CD14-positive monocyte (primary cell): ENCODE measurements at regions not wholly inside any gene's neighbourhood (a gene's known extent, or its start where the extent isn't known, plus 50 kb on each side); places are given as distances from the start of the nearest gene placed in this dataset.

Source experiments
- DNase-seq, 3 donors: peaks; one replicate each; pipeline ENCODE4 v3.0.0-alpha.2; 2011 to 2022
- H2AFZ ChIP-seq: 2 replicates; pipeline ENCODE4 v1.6.0; 2012; ENCODE audit warnings: mild to moderate bottlenecking, low read depth, low read length, inconsistent platforms; ENCODE audit not compliant: insufficient read depth, poor library complexity, severe bottlenecking
- H3K27ac ChIP-seq, 2 donors: 1 replicate in 1 of 2; 2 replicates in 1 of 2; pipeline ENCODE4 v1.5.1; 2012 to 2013; ENCODE audit warnings: low read length in 2 of 2, control low read depth in 1 of 2, inconsistent platforms in 1 of 2, low read depth in 1 of 2, mild to moderate bottlenecking in 1 of 2
- H3K27me3 ChIP-seq, 2 donors: one replicate each; pipeline versions ENCODE4 v1.6.0 to v1.6.1; 2011 to 2013; ENCODE audit warnings: low read length in 2 of 2; ENCODE audit not compliant: control insufficient read depth in 2 of 2, insufficient read depth in 2 of 2
- H3K36me3 ChIP-seq, 2 donors: replicated peaks in 1 of 2; 1 replicate in 1 of 2; 2 replicates in 1 of 2; pipeline versions ENCODE4 v1.5.1 to v1.6.1; 2012 to 2013; ENCODE audit warnings: low read length in 2 of 2, control low read depth in 1 of 2, inconsistent platforms in 1 of 2, mild to moderate bottlenecking in 1 of 2; ENCODE audit not compliant: insufficient read depth in 2 of 2, control insufficient read depth in 1 of 2
- H3K4me1 ChIP-seq, 2 donors: 1 replicate in 1 of 2; 2 replicates in 1 of 2; pipeline versions ENCODE4 v1.5.1 to v1.6.1; 2012 to 2013; ENCODE audit warnings: low read length in 2 of 2, control low read depth in 1 of 2, inconsistent platforms in 1 of 2, mild to moderate bottlenecking in 1 of 2, moderate library complexity in 1 of 2; ENCODE audit not compliant: insufficient read depth in 2 of 2, control insufficient read depth in 1 of 2
- H3K4me2 ChIP-seq: replicated peaks from 2 replicates; pipeline ENCODE3; 2012; ENCODE audit warnings: low read length, moderate library complexity, mild to moderate bottlenecking; ENCODE audit not compliant: poor library complexity, severe bottlenecking; ENCODE audit errors: extremely low read depth
- H3K4me3 ChIP-seq, 3 experiments: fragments of 200-600 bp in 1 of 3; sonication (generic) in 1 of 3; replicated peaks in 1 of 3; 1 replicate in 2 of 3; 2 replicates in 1 of 3; pipeline ENCODE4 v1.5.1; 2011 to 2013; ENCODE audit warnings: low read length in 3 of 3, mild to moderate bottlenecking in 3 of 3, control low read depth in 2 of 3, low read depth in 2 of 3, inconsistent platforms in 1 of 3, moderate library complexity in 1 of 3
- H3K79me2 ChIP-seq: 2 replicates; pipeline ENCODE4 v1.6.0; 2012; ENCODE audit warnings: mild to moderate bottlenecking, control low read depth, inconsistent platforms, low read length, moderate library complexity; ENCODE audit not compliant: insufficient read depth
- H3K9ac ChIP-seq: 2 replicates; pipeline ENCODE4 v1.6.0; 2017; ENCODE audit warnings: low read length, mild to moderate bottlenecking; ENCODE audit not compliant: insufficient read depth, poor library complexity, severe bottlenecking
- H3K9me3 ChIP-seq, 2 donors: replicated peaks in 1 of 2; 1 replicate in 1 of 2; 2 replicates in 1 of 2; pipeline versions ENCODE4 v1.5.1 to v1.6.1; 2012 to 2013; ENCODE audit warnings: low read length in 2 of 2, control low read depth in 1 of 2; ENCODE audit not compliant: control insufficient read depth in 1 of 2, insufficient read depth in 1 of 2
- H4K20me1 ChIP-seq: 2 replicates; pipeline ENCODE4 v1.6.0; 2012; ENCODE audit warnings: mild to moderate bottlenecking, low read length, control low read depth, moderate library complexity; ENCODE audit not compliant: insufficient read depth
- H3K27ac Mint-ChIP-seq, 7 donors: one replicate each; pipeline ENCODE4 v1.8.0; 2020; ENCODE audit warnings: mild to moderate bottlenecking in 7 of 7, mixed read lengths in 7 of 7, moderate library complexity in 6 of 7, inconsistent platforms in 2 of 7
- H3K27me3 Mint-ChIP-seq, 3 donors: one replicate each; pipeline ENCODE4 v1.8.0; 2021 to 2022; ENCODE audit warnings: low read depth in 3 of 3, mild to moderate bottlenecking in 3 of 3, mixed read lengths in 3 of 3, moderate library complexity in 3 of 3, inconsistent platforms in 1 of 3
- H3K36me3 Mint-ChIP-seq, 2 donors: one replicate each; pipeline ENCODE4 v1.8.0; 2020; ENCODE audit warnings: mixed read lengths in 2 of 2, inconsistent platforms in 1 of 2, mild to moderate bottlenecking in 1 of 2
- H3K4me1 Mint-ChIP-seq: one replicate; pipeline ENCODE4 v1.8.0; 2020; ENCODE audit warnings: mild to moderate bottlenecking, mixed read lengths
- H3K4me3 Mint-ChIP-seq, 2 donors: one replicate each; pipeline ENCODE4 v1.8.0; 2020; ENCODE audit warnings: mild to moderate bottlenecking in 2 of 2, mixed read lengths in 2 of 2, moderate library complexity in 1 of 2
- H3K9me3 Mint-ChIP-seq, 7 donors: one replicate each; pipeline ENCODE4 v1.8.0; 2020 to 2022; ENCODE audit warnings: mixed read lengths in 7 of 7, mild to moderate bottlenecking in 6 of 7, moderate library complexity in 6 of 7, inconsistent platforms in 2 of 7
- CTCF ChIP-seq: fragments of 200-600 bp; IDR thresholded peaks from one replicate; pipeline ENCODE4 v1.8.0; 2022; ENCODE audit warnings: antibody characterized with exemption, mild to moderate bottlenecking
- WGBS: methylation state at CpG from one replicate; pipeline ENCODE4 v1.1.5; 2013; ENCODE audit warnings: missing lambda C conversion rate; ENCODE audit not compliant: insufficient coverage; 5-methylcytosine and 5-hydroxymethylcytosine counted together
- intact Hi-C, 2 donors: fragments of 100-400 bp; cut with micrococcal nuclease; formaldehyde crosslinking; loops; one replicate each; pipeline versions ENCODE4 v1.15.0 to v1.15.1; 2023

GRCh38 chr5:52409835-52410234, 377.9 kb upstream of the ITGA1 start:
- WGBS: 90% methylated on average over 8 of the region's 8 CpGs
- H3K4me3 Mint-ChIP-seq: no peak overlapping the region
- Histone ChIP-seq H3K27ac (no peak overlapping the region), H3K36me3 (no peaks in the 10 kb centered on the region), H3K27me3 (no peaks in the 10 kb centered on the region), H3K79me2 (no peaks in the 10 kb centered on the region), H3K4me3 (no peak overlapping the region), H3K9ac (no peak overlapping the region), H3K9me3 (no peaks in the 10 kb centered on the region), H4K20me1 (no peaks in the 10 kb centered on the region), H3K4me1 (no peaks in the 10 kb centered on the region), H2AFZ (no peak overlapping the region), H3K4me2 (no peak overlapping the region)
- no peak for TF ChIP-seq CTCF
- no peaks in the 10 kb centered on the region for H3K4me1 Mint-ChIP-seq
- intact Hi-C loops: no loop called here
- H3K27ac Mint-ChIP-seq: no peak overlapping the region
- H3K9me3 Mint-ChIP-seq: peaks cover 0 to 2% (median under 1%) of the 10 kb centered on the region in 7 donors
- peaks cover 0 to 4% (median 0%) of the 10 kb centered on the region in 3 donors for H3K27me3 Mint-ChIP-seq
- DNase-seq: no peak
- no peaks in the 10 kb centered on the region for H3K36me3 Mint-ChIP-seq

GRCh38 chr5:52419357-52419756, 368.4 kb upstream of the ITGA1 start:
- no peak for DNase-seq
- Histone ChIP-seq H3K9ac (no peak overlapping the region), H2AFZ (no peak overlapping the region), H3K9me3 (no peaks in the 10 kb centered on the region), H3K36me3 (no peaks in the 10 kb centered on the region), H3K4me2 (no peak overlapping the region), H3K79me2 (no peaks in the 10 kb centered on the region), H3K27ac (no peak overlapping the region), H3K4me1 (no peaks in the 10 kb centered on the region), H3K27me3 (no peaks in the 10 kb centered on the region), H4K20me1 (no peaks in the 10 kb centered on the region), H3K4me3 (no peak overlapping the region)
- H3K27ac Mint-ChIP-seq: no peak overlapping the region
- no peak for TF ChIP-seq CTCF
- H3K36me3 Mint-ChIP-seq: no peaks in the 10 kb centered on the region
- H3K27me3 Mint-ChIP-seq: peaks cover 0 to 3% (median 0%) of the 10 kb centered on the region in 3 donors
- no peaks in the 10 kb centered on the region for H3K4me1 Mint-ChIP-seq
- H3K9me3 Mint-ChIP-seq: peaks cover 0 to 2% (median 0%) of the 10 kb centered on the region in 7 donors
- no peak overlapping the region for H3K4me3 Mint-ChIP-seq
- intact Hi-C loops: no loop called here
- WGBS: no CpG with 5 or more reads among the region's 1 CpG
